ENCODE measurements at regions not wholly inside any gene's neighbourhood (a gene's known extent, or its start where the extent isn't known, plus 50 kb on each side); places are given as distances from the start of the nearest gene placed in this dataset.

DNA sequence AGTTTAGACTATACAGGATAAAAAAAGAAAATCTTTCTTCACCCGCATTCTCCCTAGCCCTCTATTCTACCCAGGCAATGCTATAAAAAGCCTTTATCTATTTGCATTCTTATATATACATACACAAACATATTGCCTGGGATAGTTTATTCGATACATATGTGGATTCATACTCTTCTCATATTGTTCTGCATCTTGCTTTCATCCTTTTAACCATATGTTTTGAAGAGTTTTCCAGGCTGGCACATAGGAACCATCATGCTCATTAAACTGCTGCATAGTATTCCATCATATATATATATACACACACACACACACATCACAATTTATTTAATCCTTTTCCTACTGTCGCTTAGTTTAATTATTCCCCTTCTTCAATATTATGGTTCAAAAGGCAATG is 461.2 kb downstream of the NTRK2 start:
- no peaks in the 10 kb centered on the region for H3K4me1 Mint-ChIP-seq
- peaks cover 3% of the 10 kb centered on the region for H3K9me3 Mint-ChIP-seq (ENCODE audit: low read depth)
- CTCF ChIA-PET, result no interaction called here

DNA sequence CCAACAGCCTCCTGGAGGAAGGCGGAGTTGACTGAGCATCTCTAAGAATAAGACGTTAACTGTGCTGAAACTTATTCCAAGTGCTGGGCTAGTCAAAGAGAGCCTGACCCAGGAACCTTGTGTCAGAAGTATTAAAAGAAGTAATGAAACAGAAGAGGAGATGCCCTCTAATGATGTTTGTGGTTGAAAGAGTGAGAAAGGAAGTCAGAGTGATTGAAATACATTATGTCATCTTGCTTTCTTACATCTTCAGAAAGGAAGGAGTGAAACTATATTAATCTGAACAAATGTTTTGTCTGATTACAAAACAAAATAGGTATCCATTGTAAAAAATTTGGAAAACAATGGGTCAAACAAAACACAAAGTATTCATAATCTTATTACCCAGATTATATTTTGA is 460.7 kb downstream of the NTRK2 start:
- intact Hi-C loops (cut with DNase I, micrococcal nuclease), result no loop called here
- ChIA-PET POLR2A (no interaction called here), CTCF (no interaction called here)
- Mint-ChIP-seq H3K27me3 (no peaks in the 10 kb centered on the region), H3K27ac (no peak overlapping the region), H3K4me1 (no peaks in the 10 kb centered on the region), H3K4me3 (no peak overlapping the region), H3K36me3 (ENCODE audit: low read depth) (no peaks in the 10 kb centered on the region), H3K9me3 (ENCODE audit: low read depth) (peaks cover 3% of the 10 kb centered on the region)
- DNase-seq (no peak), ATAC-seq (no peak)

More for the DNA sequence above, 461.2 kb downstream of the NTRK2 start:
- Mint-ChIP-seq H3K27me3 (no peaks in the 10 kb centered on the region), H3K27ac (no peak overlapping the region), H3K36me3 (ENCODE audit: low read depth) (no peaks in the 10 kb centered on the region), H3K4me3 (no peak overlapping the region)
- ATAC-seq, result no peak
- no peak for DNase-seq
- intact Hi-C loops (cut with DNase I, micrococcal nuclease), result no loop called here
- POLR2A ChIA-PET, result no interaction called here

DNA sequence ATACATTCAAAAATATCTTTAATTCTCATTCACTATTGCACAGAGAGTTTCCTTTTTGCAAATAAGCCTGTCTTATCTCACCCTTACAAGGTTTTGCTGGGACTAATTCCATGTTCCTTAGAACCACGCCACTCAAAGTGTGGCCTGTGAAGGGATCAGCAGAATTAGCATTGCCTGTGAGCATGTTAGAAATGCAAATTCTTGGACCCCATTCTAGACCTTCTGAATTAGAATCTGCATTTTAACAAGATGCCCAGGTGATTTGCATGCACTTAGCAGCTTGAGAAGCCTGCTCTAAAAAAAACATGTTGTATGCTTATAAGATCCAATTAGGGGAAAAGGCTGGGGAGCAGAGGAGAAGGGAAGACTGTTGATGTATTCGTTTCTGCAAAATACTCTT is 460.0 kb downstream of the NTRK2 start:
- ChIA-PET POLR2A (no interaction called here), CTCF (no interaction called here)
- no peak for ATAC-seq
- H3K27me3 Mint-ChIP-seq, result no peaks in the 10 kb centered on the region
- no peaks in the 10 kb centered on the region for H3K4me1 Mint-ChIP-seq
- no peak overlapping the region for H3K4me3 Mint-ChIP-seq
- DNase-seq, result no peak
- intact Hi-C loops (cut with DNase I, micrococcal nuclease), result no loop called here
- no peaks in the 10 kb centered on the region for H3K36me3 Mint-ChIP-seq (ENCODE audit: low read depth)
- H3K9me3 Mint-ChIP-seq (ENCODE audit: low read depth), result peaks cover 3% of the 10 kb centered on the region
- no peak overlapping the region for H3K27ac Mint-ChIP-seq

DNA sequence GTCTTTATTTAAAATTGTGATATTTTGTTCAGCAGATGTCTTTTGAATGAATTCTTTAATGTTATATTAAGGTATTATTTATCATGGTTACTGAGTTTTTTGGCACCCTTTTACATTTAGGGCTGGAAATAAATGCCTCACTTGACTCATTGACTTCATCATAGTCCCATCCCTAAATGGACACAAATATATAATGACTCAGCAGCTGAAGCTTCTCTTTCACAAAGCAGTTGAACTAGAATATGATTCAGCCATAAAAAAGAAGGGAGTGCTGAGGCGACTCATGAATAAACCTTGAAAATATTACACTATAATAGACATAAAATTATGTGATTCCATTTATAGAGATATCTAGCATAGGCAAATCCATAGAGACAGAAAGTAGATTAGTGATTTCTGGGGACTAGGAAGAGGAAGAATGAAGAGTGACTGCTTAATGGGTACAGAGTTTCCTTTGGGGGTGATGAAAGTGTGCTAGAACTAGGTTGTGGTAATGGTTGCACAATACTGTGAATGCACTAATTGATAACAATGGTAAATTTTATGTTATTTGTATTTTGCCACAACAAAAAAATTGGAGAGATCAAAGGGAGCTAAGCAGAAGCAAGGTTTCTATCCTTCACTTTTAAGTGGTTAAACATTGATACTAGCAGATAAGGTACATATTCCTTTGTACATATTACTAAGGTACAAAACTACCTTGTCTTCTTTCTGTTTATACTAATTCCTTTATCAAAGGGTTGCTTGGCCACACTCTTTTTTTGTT is 449.6 kb downstream of the NTRK2 start:
- POLR2A ChIA-PET, result no interaction called here
- H3K4me1 Mint-ChIP-seq, result no peaks in the 10 kb centered on the region

DNA sequence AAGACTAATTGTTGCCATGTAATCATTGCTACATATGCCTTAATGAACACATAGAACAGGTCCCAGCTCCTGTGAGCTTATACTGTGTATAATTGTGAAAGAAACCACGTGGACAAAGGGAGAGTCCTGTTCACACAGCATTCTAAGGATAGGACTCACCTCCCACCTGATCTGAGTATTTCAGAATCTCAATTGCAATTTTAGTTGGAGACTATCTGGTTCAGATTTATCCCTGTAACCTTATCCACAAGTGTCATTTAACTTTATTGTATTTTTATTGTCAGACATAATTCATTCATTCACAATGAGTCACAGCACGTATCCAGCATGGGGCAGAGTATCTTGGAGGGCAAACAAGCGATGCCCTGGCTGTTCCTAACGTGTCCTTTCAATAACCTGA is 448.3 kb downstream of the NTRK2 start:
- CTCF ChIA-PET, result no interaction called here
- H3K36me3 Mint-ChIP-seq (ENCODE audit: low read depth), result no peaks in the 10 kb centered on the region
- intact Hi-C loops (cut with DNase I, micrococcal nuclease), result no loop called here

More for the DNA sequence above, 449.6 kb downstream of the NTRK2 start:
- intact Hi-C loops (cut with DNase I, micrococcal nuclease), result no loop called here
- DNase-seq, result no peak
- no peaks in the 10 kb centered on the region for H3K36me3 Mint-ChIP-seq (ENCODE audit: low read depth)
- no peak for ATAC-seq
- no peaks in the 10 kb centered on the region for H3K9me3 Mint-ChIP-seq (ENCODE audit: low read depth)
- H3K4me3 Mint-ChIP-seq, result no peak overlapping the region
- H3K27ac Mint-ChIP-seq, result no peak overlapping the region
- peaks cover 10% of the 10 kb centered on the region for H3K27me3 Mint-ChIP-seq
- CTCF ChIA-PET, result no interaction called here

DNA sequence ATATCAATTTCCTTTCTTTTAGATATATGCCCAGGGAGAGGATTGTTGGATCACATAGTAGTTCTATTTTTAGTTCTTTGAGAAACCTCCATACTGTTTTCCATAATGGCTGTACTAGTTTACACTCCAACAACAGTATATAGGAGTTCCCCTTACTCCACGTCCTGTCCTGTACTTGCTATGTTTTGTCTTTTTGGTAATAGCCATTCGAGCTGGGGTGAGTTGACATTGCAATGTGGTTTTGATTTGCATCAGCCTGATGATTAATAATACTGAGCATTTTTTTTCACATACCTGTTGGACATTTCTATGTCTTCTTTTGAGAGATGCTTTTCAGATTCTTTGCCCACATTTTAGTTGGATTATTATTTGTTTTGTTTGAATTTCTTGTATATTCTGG is 445.9 kb downstream of the NTRK2 start:
- no peak for ATAC-seq
- Mint-ChIP-seq H3K27me3 (peaks cover 10% of the 10 kb centered on the region), H3K4me1 (no peaks in the 10 kb centered on the region), H3K27ac (no peak overlapping the region), H3K4me3 (no peak overlapping the region), H3K36me3 (ENCODE audit: low read depth) (no peaks in the 10 kb centered on the region), H3K9me3 (ENCODE audit: low read depth) (no peaks in the 10 kb centered on the region)
- CTCF ChIA-PET, result no interaction called here
- intact Hi-C loops (cut with DNase I, micrococcal nuclease), result no loop called here
- no peak for DNase-seq
- POLR2A ChIA-PET, result no interaction called here

More for the DNA sequence above, 448.3 kb downstream of the NTRK2 start:
- Mint-ChIP-seq H3K4me1 (no peaks in the 10 kb centered on the region), H3K27ac (no peak overlapping the region), H3K27me3 (peaks cover 10% of the 10 kb centered on the region), H3K4me3 (no peak overlapping the region), H3K9me3 (ENCODE audit: low read depth) (no peaks in the 10 kb centered on the region)
- POLR2A ChIA-PET, result no interaction called here
- DNase-seq (no peak), ATAC-seq (no peak)

DNA sequence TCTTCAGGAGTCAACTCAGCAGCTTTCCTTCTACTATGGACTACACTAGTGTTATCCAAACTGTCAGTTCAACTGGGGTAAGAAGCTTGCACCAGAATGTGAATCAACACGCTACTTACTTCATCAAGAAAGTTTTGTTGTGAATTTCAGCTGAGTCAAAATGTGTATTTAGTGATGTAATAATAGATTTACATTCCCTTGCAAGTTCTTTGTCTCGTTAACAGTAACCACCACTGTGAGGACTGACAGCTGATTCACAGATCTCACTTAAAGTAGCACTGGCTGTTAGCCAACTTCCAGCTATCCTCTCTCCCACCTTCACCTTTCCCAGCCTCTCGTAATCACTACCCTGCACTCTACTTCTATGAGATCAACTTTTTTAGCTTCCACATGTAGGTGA is 445.3 kb downstream of the NTRK2 start:
- Mint-ChIP-seq H3K36me3 (ENCODE audit: low read depth) (no peaks in the 10 kb centered on the region), H3K4me1 (no peaks in the 10 kb centered on the region), H3K27ac (no peak overlapping the region), H3K27me3 (peaks cover 5% of the 10 kb centered on the region), H3K9me3 (ENCODE audit: low read depth) (no peaks in the 10 kb centered on the region), H3K4me3 (no peak overlapping the region)
- ChIA-PET CTCF (no interaction called here), POLR2A (interaction anchor here (0.6 kb wide), 1 partner anchor 276 kb away, joined by 6 read pairs; no protein-coding TSS in a partner anchor)
- intact Hi-C loops (cut with DNase I, micrococcal nuclease), result no loop called here
- DNase-seq (no peak), ATAC-seq (no peak)

DNA sequence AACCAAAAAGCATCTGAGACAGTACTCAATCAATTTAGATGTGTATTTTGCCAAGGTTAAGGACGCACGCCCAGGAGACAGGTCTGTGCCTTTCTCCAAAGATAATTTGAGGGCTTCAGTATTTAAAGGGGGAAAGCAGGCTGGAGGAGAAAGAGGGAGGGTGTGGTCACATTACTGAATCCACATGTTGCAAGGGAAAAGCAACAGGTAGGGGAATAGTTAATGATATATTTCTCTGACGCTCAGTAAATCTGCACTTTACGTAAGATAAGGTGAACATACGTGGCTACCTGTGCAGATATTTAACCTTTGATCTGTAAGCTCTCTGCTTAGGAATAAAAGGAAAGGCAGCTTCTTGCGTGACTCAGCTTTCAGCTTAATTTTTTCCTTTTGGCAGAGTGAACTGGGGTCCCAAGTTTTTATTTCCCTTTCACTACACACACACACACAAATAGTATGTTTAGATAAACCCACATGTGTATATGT is 443.4 kb downstream of the NTRK2 start:
- ChIA-PET CTCF (no interaction called here), POLR2A (no interaction called here)
- no peak for ATAC-seq
- H3K27me3 Mint-ChIP-seq, result peaks cover 4% of the 10 kb centered on the region
- H3K9me3 Mint-ChIP-seq (ENCODE audit: low read depth), result no peaks in the 10 kb centered on the region
- no peaks in the 10 kb centered on the region for H3K4me1 Mint-ChIP-seq
- H3K27ac Mint-ChIP-seq, result no peak overlapping the region
- H3K36me3 Mint-ChIP-seq (ENCODE audit: low read depth), result no peaks in the 10 kb centered on the region
- DNase-seq, result no peak
- intact Hi-C loops (cut with DNase I, micrococcal nuclease), result no loop called here
- H3K4me3 Mint-ChIP-seq, result no peak overlapping the region

DNA sequence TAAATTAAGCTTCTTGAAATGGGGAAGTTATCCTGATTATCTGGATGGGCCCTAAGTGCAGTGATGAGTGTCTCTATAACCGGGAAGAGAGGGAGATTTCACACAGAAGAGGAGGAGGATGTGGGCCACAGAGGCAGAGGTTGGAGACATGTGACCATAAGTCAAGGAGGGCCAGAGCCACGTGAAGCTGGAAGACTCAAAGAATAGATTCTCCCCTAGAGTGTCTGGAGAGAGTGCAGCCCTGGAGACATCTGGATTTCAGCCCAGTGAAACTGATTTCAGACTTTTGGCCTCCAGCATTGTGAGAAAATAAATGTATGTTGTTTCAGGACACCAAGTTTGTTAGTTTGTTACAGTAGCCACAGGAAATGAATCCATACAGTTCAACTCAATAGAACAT is 442.9 kb downstream of the NTRK2 start:
- no peaks in the 10 kb centered on the region for H3K9me3 Mint-ChIP-seq (ENCODE audit: low read depth)
- ATAC-seq (no peak), DNase-seq (no peak)
- no peaks in the 10 kb centered on the region for H3K36me3 Mint-ChIP-seq (ENCODE audit: low read depth)
- H3K4me1 Mint-ChIP-seq, result no peaks in the 10 kb centered on the region
- CTCF ChIA-PET, result no interaction called here
- H3K27ac Mint-ChIP-seq, result no peak overlapping the region
- H3K4me3 Mint-ChIP-seq, result no peak overlapping the region
- H3K27me3 Mint-ChIP-seq, result peaks cover 4% of the 10 kb centered on the region
- intact Hi-C loops (cut with DNase I, micrococcal nuclease), result no loop called here
- POLR2A ChIA-PET, result no interaction called here

DNA sequence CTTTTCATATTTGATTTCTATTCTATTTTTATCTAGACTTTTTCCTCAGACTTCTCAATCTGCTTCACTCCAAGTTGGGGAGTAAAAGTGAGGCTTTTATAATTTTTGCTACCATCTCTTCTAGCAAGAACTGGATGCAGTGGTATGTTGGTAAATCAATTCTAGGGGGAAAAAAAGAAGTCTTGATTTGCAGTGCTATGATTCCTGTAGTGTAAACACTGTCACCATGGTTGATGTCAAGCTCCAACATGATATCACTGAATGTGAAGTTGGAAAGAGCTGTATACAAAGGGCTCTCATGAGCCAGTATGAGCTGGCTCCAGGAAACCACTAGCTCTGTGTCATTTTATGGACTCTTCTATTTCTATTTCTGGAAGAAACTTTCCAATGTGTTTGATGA is 439.2 kb downstream of the NTRK2 start:
- Mint-ChIP-seq H3K27me3 (peaks cover 2% of the 10 kb centered on the region), H3K4me1 (no peaks in the 10 kb centered on the region), H3K4me3 (no peak overlapping the region), H3K9me3 (ENCODE audit: low read depth) (no peaks in the 10 kb centered on the region), H3K36me3 (ENCODE audit: low read depth) (no peaks in the 10 kb centered on the region), H3K27ac (no peak overlapping the region)
- DNase-seq (no peak), ATAC-seq (no peak)
- intact Hi-C loops (cut with DNase I, micrococcal nuclease), result no loop called here
- CTCF ChIA-PET, result no interaction called here
- POLR2A ChIA-PET, result no interaction called here

DNA sequence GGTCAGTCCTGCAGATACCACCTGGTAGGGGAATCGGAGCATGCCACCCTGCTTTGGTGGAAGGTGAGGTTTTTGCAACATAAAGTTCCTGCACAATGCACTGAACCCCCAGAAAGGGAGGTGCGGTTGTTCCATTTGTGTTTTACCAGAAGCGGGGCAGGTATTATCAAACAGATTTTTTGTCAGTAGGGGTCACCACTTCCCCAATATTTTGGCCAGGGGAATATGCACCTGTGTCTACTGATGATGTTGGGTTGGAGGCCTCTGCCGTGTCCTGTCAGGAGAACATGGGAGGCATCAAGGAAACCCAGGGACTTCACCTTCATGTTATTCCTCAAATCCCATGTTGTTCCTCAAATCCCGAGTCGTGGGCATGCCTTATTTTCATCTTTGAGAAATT is 438.7 kb downstream of the NTRK2 start:
- Mint-ChIP-seq H3K9me3 (ENCODE audit: low read depth) (no peaks in the 10 kb centered on the region), H3K4me3 (no peak overlapping the region), H3K4me1 (no peaks in the 10 kb centered on the region), H3K27me3 (peaks cover 2% of the 10 kb centered on the region), H3K36me3 (ENCODE audit: low read depth) (no peaks in the 10 kb centered on the region), H3K27ac (no peak overlapping the region)
- ChIA-PET CTCF (no interaction called here), POLR2A (no interaction called here)
- DNase-seq (no peak), ATAC-seq (no peak)
- intact Hi-C loops (cut with DNase I, micrococcal nuclease), result no loop called here

DNA sequence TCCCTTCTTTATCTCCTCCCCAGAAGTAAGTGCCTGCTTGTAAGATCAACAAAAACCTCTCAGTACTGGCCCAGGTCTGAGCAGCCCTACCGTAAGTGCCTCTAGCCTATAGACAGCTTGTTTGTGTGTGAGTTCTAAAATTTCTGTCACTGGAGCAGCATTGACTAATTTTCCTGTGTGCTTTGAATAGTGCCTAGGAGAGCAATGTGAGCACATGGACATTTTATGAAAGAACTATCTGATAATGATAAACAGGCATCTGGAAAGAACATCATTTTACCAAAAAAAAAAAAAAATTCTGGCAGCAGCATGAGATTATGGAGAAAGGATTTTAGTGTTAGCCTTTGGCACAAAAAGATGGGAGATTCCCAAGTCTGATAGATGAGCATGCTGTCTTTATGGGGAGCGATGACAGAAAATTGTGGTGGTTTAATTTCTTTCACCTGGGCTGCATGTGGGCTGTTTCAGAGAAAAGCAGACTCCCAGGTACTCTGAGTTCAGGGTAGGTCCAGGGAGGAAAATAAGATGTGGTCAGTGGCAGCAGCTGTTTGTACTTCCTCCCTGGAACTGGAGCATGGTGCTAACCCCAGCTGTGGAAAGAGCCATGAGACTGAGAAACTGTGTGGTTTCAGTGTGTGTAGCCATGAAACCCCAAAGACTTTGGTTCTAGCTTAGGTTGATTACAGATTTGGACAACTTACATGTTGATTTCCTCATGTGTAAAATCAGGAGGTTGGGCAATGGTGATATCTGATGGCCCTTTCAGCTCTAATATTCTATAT is 419.9 kb downstream of the NTRK2 start:
- DNase-seq (no peak), ATAC-seq (no peak)
- ChIA-PET POLR2A (no interaction called here), CTCF (no interaction called here)
- no peak overlapping the region for H3K4me3 Mint-ChIP-seq
- no peaks in the 10 kb centered on the region for H3K4me1 Mint-ChIP-seq
- intact Hi-C loops (cut with DNase I, micrococcal nuclease), result no loop called here
- no peaks in the 10 kb centered on the region for H3K36me3 Mint-ChIP-seq (ENCODE audit: low read depth)
- H3K9me3 Mint-ChIP-seq (ENCODE audit: low read depth), result no peaks in the 10 kb centered on the region
- no peak overlapping the region for H3K27ac Mint-ChIP-seq
- peaks cover 4% of the 10 kb centered on the region for H3K27me3 Mint-ChIP-seq

All from activated CD4-positive, alpha-beta T cell treated with anti-CD3 and anti-CD28 coated beads for 36 hours (primary cell).